ENCODE measurements at regions not wholly inside any gene's neighbourhood (a gene's known extent, or its start where the extent isn't known, plus 50 kb on each side); places are given as distances from the start of the nearest gene placed in this dataset.

DNA sequence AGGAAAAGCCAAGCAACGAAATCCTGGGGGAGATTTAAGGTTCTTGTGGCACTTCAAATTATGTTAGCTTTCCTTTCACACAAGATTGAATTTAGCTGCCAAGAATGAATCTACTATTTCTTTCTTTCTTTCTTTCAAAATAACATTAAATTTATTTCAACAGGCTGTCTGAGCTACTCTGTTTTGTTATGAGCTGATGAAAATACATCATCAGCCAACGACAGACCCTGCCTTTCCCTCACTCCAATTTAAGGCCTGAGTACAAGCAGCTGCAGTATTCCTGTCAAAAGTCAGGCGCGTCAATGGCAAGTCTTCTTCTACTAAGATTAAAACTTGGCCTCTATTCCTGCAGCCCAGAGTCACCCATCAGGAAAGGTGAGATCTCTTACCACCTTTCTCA is 347.7 kb upstream of the FLRT2 start:
- TF ChIP-seq, protein P1, sequence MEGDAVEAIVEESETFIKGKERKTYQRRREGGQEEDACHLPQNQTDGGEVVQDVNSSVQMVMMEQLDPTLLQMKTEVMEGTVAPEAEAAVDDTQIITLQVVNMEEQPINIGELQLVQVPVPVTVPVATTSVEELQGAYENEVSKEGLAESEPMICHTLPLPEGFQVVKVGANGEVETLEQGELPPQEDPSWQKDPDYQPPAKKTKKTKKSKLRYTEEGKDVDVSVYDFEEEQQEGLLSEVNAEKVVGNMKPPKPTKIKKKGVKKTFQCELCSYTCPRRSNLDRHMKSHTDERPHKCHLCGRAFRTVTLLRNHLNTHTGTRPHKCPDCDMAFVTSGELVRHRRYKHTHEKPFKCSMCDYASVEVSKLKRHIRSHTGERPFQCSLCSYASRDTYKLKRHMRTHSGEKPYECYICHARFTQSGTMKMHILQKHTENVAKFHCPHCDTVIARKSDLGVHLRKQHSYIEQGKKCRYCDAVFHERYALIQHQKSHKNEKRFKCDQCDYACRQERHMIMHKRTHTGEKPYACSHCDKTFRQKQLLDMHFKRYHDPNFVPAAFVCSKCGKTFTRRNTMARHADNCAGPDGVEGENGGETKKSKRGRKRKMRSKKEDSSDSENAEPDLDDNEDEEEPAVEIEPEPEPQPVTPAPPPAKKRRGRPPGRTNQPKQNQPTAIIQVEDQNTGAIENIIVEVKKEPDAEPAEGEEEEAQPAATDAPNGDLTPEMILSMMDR (IDR thresholded peaks at IDR 0.05): no peak
- TF ChIP-seq POLR2A (IDR thresholded peaks at IDR 0.05): no peak
